Upper lobe of right lung (tissue), 1 donor: ENCODE measurements at regions not wholly inside any gene's neighbourhood (a gene's known extent, or its start where the extent isn't known, plus 50 kb on each side); places are given as distances from the start of the nearest gene placed in this dataset.

Experiments used
- ATAC-seq: fragments of 200-7000 bp; cut with Tn5 transposase; one replicate; pipeline ENCODE4 v1.9.1; 2020; ENCODE audit warnings: mild to moderate bottlenecking, moderate library complexity
- DNase-seq: peaks from one replicate; pipeline ENCODE4 v3.0.0-alpha.2; 2020
- H3K27ac ChIP-seq: fragments of 200-600 bp; one replicate; pipeline ENCODE4 v1.8.0; 2022
- H3K27me3 ChIP-seq: fragments of 200-600 bp; one replicate; pipeline ENCODE4 v1.8.0; 2022; ENCODE audit warnings: mild to moderate bottlenecking
- H3K36me3 ChIP-seq: fragments of 200-600 bp; one replicate; pipeline ENCODE4 v1.8.0; 2022
- H3K4me1 ChIP-seq: fragments of 200-600 bp; one replicate; pipeline ENCODE4 v1.8.0; 2022
- H3K4me3 ChIP-seq: fragments of 200-600 bp; one replicate; pipeline ENCODE4 v1.8.0; 2022; ENCODE audit warnings: mild to moderate bottlenecking
- H3K9me3 ChIP-seq: fragments of 200-600 bp; one replicate; pipeline ENCODE4 v1.8.0; 2022
- intact Hi-C: fragments of 100-400 bp; cut with DNase I; formaldehyde crosslinking; loops from one replicate; pipeline ENCODE4 v1.11.0; 2022
- TF ChIP-seq, protein P1 (sequence below): fragments of 200-600 bp; IDR thresholded peaks from one replicate; pipeline ENCODE4 v1.8.0; 2022; ENCODE audit warnings: antibody characterized with exemption
- donor health status: DM: no; HTN: yes; CAD: no; lungs with severe emphysema.

DNA sequence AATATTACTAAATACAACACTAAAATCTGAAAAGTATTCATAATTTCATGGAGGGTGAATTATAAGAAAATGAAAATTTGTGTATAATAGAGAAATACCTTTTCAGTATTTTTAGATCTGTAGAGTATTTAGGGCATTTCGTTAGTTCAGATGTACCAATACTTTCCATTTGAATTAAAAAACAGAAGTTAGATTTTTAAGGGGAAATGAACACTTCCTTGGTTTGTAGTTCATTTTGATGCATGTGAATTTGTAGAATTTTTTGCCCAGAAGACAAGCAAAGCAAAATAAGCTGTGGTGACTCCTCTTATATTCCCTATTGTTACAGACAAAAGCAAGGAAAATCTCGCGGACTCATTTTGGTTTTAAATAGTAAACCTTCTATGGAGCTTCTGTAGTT lies 209.0 kb upstream of the RPS23 start:
- TF ChIP-seq, protein P1, sequence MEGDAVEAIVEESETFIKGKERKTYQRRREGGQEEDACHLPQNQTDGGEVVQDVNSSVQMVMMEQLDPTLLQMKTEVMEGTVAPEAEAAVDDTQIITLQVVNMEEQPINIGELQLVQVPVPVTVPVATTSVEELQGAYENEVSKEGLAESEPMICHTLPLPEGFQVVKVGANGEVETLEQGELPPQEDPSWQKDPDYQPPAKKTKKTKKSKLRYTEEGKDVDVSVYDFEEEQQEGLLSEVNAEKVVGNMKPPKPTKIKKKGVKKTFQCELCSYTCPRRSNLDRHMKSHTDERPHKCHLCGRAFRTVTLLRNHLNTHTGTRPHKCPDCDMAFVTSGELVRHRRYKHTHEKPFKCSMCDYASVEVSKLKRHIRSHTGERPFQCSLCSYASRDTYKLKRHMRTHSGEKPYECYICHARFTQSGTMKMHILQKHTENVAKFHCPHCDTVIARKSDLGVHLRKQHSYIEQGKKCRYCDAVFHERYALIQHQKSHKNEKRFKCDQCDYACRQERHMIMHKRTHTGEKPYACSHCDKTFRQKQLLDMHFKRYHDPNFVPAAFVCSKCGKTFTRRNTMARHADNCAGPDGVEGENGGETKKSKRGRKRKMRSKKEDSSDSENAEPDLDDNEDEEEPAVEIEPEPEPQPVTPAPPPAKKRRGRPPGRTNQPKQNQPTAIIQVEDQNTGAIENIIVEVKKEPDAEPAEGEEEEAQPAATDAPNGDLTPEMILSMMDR: no peak
- no peak overlapping the region for H3K4me3 ChIP-seq
- H3K9me3 ChIP-seq: no peaks in the 10 kb centered on the region
- no peaks in the 10 kb centered on the region for H3K4me1 ChIP-seq
- intact Hi-C loops: no loop called here
- no peak overlapping the region for H3K27ac ChIP-seq
- no peak for DNase-seq
- H3K36me3 ChIP-seq: no peaks in the 10 kb centered on the region
- ATAC-seq: no peak
- H3K27me3 ChIP-seq: no peaks in the 10 kb centered on the region

DNA sequence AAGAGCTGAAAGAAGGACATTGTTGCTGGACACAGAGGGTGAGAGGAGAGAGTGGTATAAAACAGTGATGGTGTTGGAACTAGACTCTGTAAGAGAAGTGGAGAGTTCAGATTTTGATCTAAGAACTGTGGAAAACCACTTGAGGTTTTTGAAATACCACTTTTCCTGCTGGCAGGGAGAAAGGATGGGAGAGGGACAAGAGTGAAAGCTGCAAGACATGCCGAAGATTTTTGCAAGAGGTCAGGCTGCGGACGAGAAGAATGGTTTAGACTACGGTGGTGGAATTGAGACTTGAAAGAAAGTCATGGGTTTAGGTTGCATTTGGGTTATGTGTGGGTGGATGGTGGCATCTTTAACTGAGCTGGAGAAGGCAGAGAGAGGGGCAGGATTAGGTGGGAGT lies 202.2 kb upstream of the RPS23 start:
- Histone ChIP-seq H3K9me3 (no peaks in the 10 kb centered on the region), H3K27me3 (no peaks in the 10 kb centered on the region), H3K27ac (no peak overlapping the region), H3K4me3 (no peak overlapping the region), H3K4me1 (no peaks in the 10 kb centered on the region), H3K36me3 (no peaks in the 10 kb centered on the region)
- ATAC-seq (no peak), DNase-seq (no peak)
- TF ChIP-seq, protein P1: no peak
- intact Hi-C loops: no loop called here

DNA sequence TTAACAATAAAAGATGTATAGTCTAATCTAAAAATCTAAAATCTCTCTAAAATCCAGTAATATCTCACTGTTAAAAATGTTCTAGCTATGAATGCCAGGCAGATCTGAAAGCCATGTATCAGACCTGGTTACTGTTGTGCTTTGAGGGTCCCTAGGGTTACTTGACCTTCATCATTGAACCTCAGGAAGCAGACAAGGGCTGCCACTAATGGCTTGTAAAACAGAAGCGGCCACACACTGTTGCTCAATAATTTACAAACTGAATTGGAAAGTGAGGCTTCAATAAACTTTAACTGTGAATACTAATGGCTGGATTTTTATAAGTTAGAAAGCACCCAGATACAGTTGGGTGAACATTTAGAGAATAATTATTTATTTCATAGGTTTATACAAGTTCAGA lies 198.0 kb upstream of the RPS23 start:
- DNase-seq (no peak), ATAC-seq (no peak)
- Histone ChIP-seq H3K27ac (no peak overlapping the region), H3K36me3 (no peaks in the 10 kb centered on the region), H3K4me3 (no peak overlapping the region), H3K9me3 (no peaks in the 10 kb centered on the region), H3K4me1 (no peaks in the 10 kb centered on the region), H3K27me3 (no peaks in the 10 kb centered on the region)
- intact Hi-C loops: no loop called here
- TF ChIP-seq, protein P1: no peak

DNA sequence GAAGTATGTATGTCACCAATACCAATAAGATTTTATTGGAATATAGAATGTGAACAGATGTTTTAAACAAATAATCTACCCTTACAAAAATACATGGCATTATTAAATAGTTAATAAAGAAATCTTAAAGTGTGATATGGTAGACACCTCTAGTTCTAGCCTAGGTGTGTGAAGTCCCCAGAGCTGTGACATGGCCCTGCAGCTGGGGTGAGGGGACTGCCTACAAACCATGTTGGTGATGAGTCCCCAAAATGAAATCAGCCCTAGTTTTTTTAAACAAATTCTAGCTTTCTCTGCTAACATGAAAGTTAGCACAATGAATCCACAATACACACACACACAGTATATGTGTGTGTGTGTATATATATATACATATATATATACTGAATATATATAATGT lies 195.1 kb upstream of the RPS23 start:
- TF ChIP-seq, protein P1: no peak
- Histone ChIP-seq H3K36me3 (no peaks in the 10 kb centered on the region), H3K27me3 (no peaks in the 10 kb centered on the region), H3K9me3 (no peaks in the 10 kb centered on the region), H3K4me3 (no peak overlapping the region), H3K27ac (no peak overlapping the region), H3K4me1 (no peaks in the 10 kb centered on the region)
- no peak for DNase-seq
- ATAC-seq: no peak
- intact Hi-C loops: no loop called here

DNA sequence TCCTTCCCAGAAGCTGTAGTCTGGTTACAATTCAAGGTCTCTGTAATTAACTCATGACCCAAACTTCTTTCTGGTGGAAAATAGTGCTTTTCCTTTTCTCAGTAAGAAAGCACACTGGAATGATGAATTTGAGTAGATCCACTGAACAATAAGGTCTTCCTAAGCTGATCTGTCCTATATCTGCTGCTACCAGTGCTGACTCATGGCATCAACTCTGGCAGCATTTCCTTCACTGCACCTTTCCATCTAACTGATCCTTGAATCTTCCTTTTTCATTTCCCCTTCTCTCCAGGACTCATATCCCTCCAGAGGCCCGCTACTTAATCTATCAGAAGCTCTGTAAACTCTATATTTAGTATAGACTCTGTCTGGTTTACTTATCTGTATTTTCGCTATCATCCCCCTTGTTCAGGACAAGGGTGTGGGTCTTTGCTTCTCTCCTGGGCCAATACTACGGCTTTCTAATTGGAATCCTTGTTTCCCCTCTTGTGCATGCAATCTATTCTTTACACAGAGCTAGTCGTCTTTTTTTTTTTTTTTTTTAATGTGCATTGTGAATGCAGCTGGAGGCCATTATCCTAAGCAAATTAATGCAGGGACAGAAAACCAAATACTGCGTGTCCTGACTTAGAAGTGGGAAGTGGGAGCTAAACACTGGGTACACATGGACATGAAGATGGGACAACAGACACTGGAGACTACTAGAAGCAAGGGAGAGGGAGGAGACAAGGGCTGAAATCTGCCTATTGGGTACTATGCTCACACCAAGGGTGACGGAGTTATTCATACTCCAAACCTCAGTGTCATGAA lies 192.2 kb upstream of the RPS23 start:
- ATAC-seq (no peak), DNase-seq (no peak)
- no peaks in the 10 kb centered on the region for H3K27me3 ChIP-seq
- TF ChIP-seq, protein P1: no peak
- intact Hi-C loops: no loop called here
- H3K4me1 ChIP-seq: no peaks in the 10 kb centered on the region
- no peaks in the 10 kb centered on the region for H3K9me3 ChIP-seq
- H3K36me3 ChIP-seq: no peaks in the 10 kb centered on the region
- no peak overlapping the region for H3K4me3 ChIP-seq
- H3K27ac ChIP-seq: no peak overlapping the region
